Gastroesophageal sphincter (tissue), 4 donors: ENCODE measurements at regions not wholly inside any gene's neighbourhood (a gene's known extent, or its start where the extent isn't known, plus 50 kb on each side); places are given as distances from the start of the nearest gene placed in this dataset.

ENCODE experiments used
- ATAC-seq: fragments of 150-250 bp; one replicate; pipeline ENCODE4 v1.9.1; 2016; ENCODE audit warnings: mild to moderate bottlenecking, moderate library complexity
- H3K27ac ChIP-seq, 4 donors: fragments of 200-600 bp; sonication (generic) in 3 of 4; 1 replicate in 3 of 4; 2 replicates in 1 of 4; pipeline ENCODE4 v1.5.1; 2016 to 2019
- H3K27me3 ChIP-seq: fragments of 200-600 bp; sonication (generic); one replicate; pipeline ENCODE4 v1.5.1; 2019
- H3K36me3 ChIP-seq, 2 donors: fragments of 200-600 bp; sonication (generic); one replicate each; pipeline ENCODE4 v1.5.1; 2019; ENCODE audit warnings: control low read depth in 1 of 2
- H3K4me1 ChIP-seq, 3 donors: fragments of 200-600 bp; sonication (generic); 1 replicate in 2 of 3; 2 replicates in 1 of 3; pipeline ENCODE4 v1.5.1; 2016 to 2019; ENCODE audit warnings: control low read depth in 2 of 3
- H3K4me3 ChIP-seq, 2 donors: fragments of 200-600 bp; sonication (generic); one replicate each; pipeline ENCODE4 v1.5.1; 2019; ENCODE audit warnings: mild to moderate bottlenecking in 1 of 2, moderate library complexity in 1 of 2
- H3K9me3 ChIP-seq, 3 donors: fragments of 200-600 bp; sonication (generic); one replicate each; pipeline ENCODE4 v1.5.1; 2017 to 2019; ENCODE audit warnings: control low read depth in 2 of 3
- EP300 ChIP-seq: sonication (generic); formaldehyde crosslinking; IDR thresholded peaks from one replicate; pipeline ENCODE4 v1.6.1; 2017; ENCODE audit warnings: antibody characterized with exemption, mild to moderate bottlenecking
- POLR2A ChIP-seq, 2 donors: fragments of 450-650 bp; IDR thresholded peaks; one replicate each; pipeline ENCODE4 v1.6.1; 2017; ENCODE audit warnings: antibody characterized with exemption in 2 of 2, mild to moderate bottlenecking in 2 of 2, moderate library complexity in 1 of 2
- POLR2AphosphoS5 ChIP-seq: sonication (generic); formaldehyde crosslinking; IDR thresholded peaks from one replicate; pipeline ENCODE4 v1.6.1; 2017; ENCODE audit warnings: antibody characterized with exemption
- WGBS, 2 donors: methylation state at CpG; one replicate each; pipeline ENCODE4 v1.1.5; 2018; ENCODE audit warnings: low coverage in 1 of 2; 5-methylcytosine and 5-hydroxymethylcytosine counted together
- TF ChIP-seq, protein P1 (sequence below), 4 experiments: fragments of 200-600 bp in 2 of 4; fragments of 450-650 bp in 2 of 4; sonication (generic) in 1 of 4; IDR thresholded peaks; one replicate each; pipeline ENCODE4 v1.5.1; 2017 to 2019; ENCODE audit warnings: antibody characterized with exemption in 4 of 4, mild to moderate bottlenecking in 2 of 4, moderate library complexity in 2 of 4

DNA sequence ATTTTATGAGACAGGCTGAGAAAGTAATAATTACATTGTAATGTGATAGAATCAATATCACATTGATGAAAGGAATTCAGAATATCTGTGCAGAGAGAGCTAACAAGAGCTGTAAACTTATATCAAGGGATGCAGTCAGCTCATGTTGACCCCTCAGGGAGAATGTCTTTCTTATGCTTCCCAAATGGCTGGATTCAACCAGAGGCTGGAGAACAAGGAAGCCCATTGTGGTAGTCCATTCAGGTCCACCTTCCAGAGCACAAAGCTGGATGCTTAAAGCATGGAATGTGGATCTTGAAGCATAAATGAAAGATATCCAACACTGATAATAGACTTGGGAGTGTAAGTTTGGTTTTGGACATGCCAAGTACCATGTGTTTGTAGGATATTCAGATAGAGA is 220.0 kb downstream of the FIGN start:
- ATAC-seq = no peak
- no peak overlapping the region for H3K27ac ChIP-seq
- H3K36me3 ChIP-seq = no peaks in the 10 kb centered on the region
- no peaks in the 10 kb centered on the region for H3K27me3 ChIP-seq
- H3K4me1 ChIP-seq = no peaks in the 10 kb centered on the region
- TF ChIP-seq POLR2A (IDR thresholded peaks at IDR 0.05) = no peak
- TF ChIP-seq, protein P1, sequence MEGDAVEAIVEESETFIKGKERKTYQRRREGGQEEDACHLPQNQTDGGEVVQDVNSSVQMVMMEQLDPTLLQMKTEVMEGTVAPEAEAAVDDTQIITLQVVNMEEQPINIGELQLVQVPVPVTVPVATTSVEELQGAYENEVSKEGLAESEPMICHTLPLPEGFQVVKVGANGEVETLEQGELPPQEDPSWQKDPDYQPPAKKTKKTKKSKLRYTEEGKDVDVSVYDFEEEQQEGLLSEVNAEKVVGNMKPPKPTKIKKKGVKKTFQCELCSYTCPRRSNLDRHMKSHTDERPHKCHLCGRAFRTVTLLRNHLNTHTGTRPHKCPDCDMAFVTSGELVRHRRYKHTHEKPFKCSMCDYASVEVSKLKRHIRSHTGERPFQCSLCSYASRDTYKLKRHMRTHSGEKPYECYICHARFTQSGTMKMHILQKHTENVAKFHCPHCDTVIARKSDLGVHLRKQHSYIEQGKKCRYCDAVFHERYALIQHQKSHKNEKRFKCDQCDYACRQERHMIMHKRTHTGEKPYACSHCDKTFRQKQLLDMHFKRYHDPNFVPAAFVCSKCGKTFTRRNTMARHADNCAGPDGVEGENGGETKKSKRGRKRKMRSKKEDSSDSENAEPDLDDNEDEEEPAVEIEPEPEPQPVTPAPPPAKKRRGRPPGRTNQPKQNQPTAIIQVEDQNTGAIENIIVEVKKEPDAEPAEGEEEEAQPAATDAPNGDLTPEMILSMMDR (IDR thresholded peaks at IDR 0.05) = no peak
- TF ChIP-seq EP300 = no peak
- no peak for TF ChIP-seq POLR2AphosphoS5
- peaks cover 0 to 3% (median 0%) of the 10 kb centered on the region in 3 donors for H3K9me3 ChIP-seq
- no peak overlapping the region for H3K4me3 ChIP-seq

DNA sequence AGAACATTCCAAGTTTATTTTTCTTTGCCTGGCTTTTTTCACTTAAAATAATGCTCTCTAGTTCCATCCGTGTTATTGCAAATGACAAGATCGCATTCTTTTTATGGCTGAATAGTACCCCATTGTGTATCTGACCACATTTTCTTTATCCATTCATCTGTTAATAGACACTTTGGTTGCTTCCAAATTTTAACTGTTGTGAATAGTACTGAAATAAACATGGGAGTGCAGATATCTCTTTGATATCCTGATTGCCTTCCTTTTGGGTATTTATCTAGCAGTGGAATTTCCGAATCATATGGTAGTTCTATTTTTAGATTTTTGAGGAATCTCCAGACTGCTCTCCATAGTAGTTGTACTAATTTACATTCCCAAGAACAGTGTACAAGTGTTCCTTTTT is 230.5 kb downstream of the FIGN start:
- no peak for ATAC-seq
- no peak overlapping the region for H3K27ac ChIP-seq
- H3K9me3 ChIP-seq = no peaks in the 10 kb centered on the region
- TF ChIP-seq EP300 (no peak), POLR2A (IDR thresholded peaks at IDR 0.05) (no peak), POLR2AphosphoS5 (no peak)
- TF ChIP-seq, protein P1 (IDR thresholded peaks at IDR 0.05) = no peak
- WGBS, 2 donors = 40 to 59% methylated on average over 3 of the region's 3 CpGs
- no peaks in the 10 kb centered on the region for H3K4me1 ChIP-seq
- no peak overlapping the region for H3K4me3 ChIP-seq
- H3K27me3 ChIP-seq = no peaks in the 10 kb centered on the region
- no peaks in the 10 kb centered on the region for H3K36me3 ChIP-seq

- TF ChIP-seq POLR2AphosphoS5 = no peak
- Histone ChIP-seq H3K4me1 (no peaks in the 10 kb centered on the region), H3K9me3 (peaks cover 0 to 17% (median 0%) of the 10 kb centered on the region in 3 donors), H3K4me3 (no peak overlapping the region), H3K27ac (no peak overlapping the region), H3K36me3 (no peaks in the 10 kb centered on the region), H3K27me3 (no peaks in the 10 kb centered on the region)
- no peak for ATAC-seq
- WGBS, 2 donors = 38 to 54% methylated on average over 13 of the region's 13 CpGs
Measured at GRCh38 chr2:163493359-163494298, 242.2 kb downstream of the FIGN start.

DNA sequence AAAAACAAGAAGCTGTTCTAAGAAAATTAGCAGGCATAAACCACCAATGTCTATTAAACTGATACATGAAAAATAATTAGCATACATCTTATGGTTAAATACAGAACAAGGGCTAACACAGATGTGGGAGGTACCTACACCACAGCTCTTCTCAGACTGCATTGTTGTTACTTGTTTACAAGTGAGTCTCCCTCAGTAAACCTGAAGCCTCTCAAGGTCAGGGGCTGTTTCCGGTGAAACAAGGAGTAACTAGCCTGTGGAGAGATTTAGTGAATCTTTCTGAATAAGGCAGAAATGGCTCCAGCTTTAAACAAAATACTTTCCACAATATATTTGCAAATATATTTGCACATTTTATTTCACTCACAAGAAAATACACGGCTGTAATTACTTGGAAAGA is 244.0 kb downstream of the FIGN start:
- no peak for ATAC-seq
- Histone ChIP-seq H3K36me3 (no peaks in the 10 kb centered on the region), H3K27me3 (no peaks in the 10 kb centered on the region), H3K4me3 (no peak overlapping the region), H3K27ac (no peak overlapping the region), H3K9me3 (no peaks in the 10 kb centered on the region), H3K4me1 (no peaks in the 10 kb centered on the region)
- TF ChIP-seq POLR2AphosphoS5 = no peak
- TF ChIP-seq POLR2A (IDR thresholded peaks at IDR 0.05) = no peak
- TF ChIP-seq EP300 = no peak
- TF ChIP-seq, protein P1 (IDR thresholded peaks at IDR 0.05) = no peak
- WGBS, 2 donors = 75 to 86% methylated on average over 1 to 2 of the region's 2 CpGs

GRCh38 chr2:163490281-163490680 is 245.5 kb downstream of the FIGN start:
- ATAC-seq = no peak
- TF ChIP-seq POLR2AphosphoS5 = no peak
- no peak for TF ChIP-seq EP300
- TF ChIP-seq, protein P1 (IDR thresholded peaks at IDR 0.05) = no peak
- no peak for TF ChIP-seq POLR2A (IDR thresholded peaks at IDR 0.05)
- H3K4me3 ChIP-seq = no peak overlapping the region
- H3K27me3 ChIP-seq = no peaks in the 10 kb centered on the region
- H3K36me3 ChIP-seq = no peaks in the 10 kb centered on the region
- no peaks in the 10 kb centered on the region for H3K4me1 ChIP-seq
- no peak overlapping the region for H3K27ac ChIP-seq
- 23 to 35% methylated on average over 3 of the region's 3 CpGs for WGBS, 2 donors
- no peaks in the 10 kb centered on the region for H3K9me3 ChIP-seq
